SK-N-SH treated with all-trans-retinoic acid at 6 μM for 48 hours (cell line): ENCODE measurements at regions not wholly inside any gene's neighbourhood (a gene's known extent, or its start where the extent isn't known, plus 50 kb on each side); places are given as distances from the start of the nearest gene placed in this dataset.

Experiments
- ATAC-seq: fragments of 200-7000 bp; cut with Tn5 transposase; 3 replicates; pipeline ENCODE4 v1.9.1; 2020; ENCODE audit warnings: mild to moderate bottlenecking, moderate library complexity
- ARNTL ChIP-seq: fragments of 450-650 bp; formaldehyde crosslinking; IDR thresholded peaks from 2 replicates; pipeline ENCODE4 v1.5.0; 2020; ENCODE audit warnings: low read depth, mild to moderate bottlenecking, moderate library complexity, borderline replicate concordance
- BACH2 ChIP-seq: fragments of 250-450 bp; sonication (Bioruptor Pico); IDR thresholded peaks from 2 replicates; pipeline ENCODE4 v1.9.0; 2021; ENCODE audit warnings: mild to moderate bottlenecking, borderline replicate concordance
- CREB5 ChIP-seq: fragments of 250-450 bp; sonication (Bioruptor Pico); IDR thresholded peaks from 2 replicates; pipeline ENCODE4 v1.5.1; 2020; ENCODE audit warnings: low read depth, mild to moderate bottlenecking, moderate library complexity
- CSDC2 ChIP-seq: fragments of 250-450 bp; sonication (Bioruptor Pico); IDR thresholded peaks from 2 replicates; pipeline ENCODE4 v1.5.0; 2020; ENCODE audit warnings: mild to moderate bottlenecking, moderate library complexity
- CSRNP3 ChIP-seq: fragments of 250-450 bp; sonication (Bioruptor Pico); IDR thresholded peaks from 2 replicates; pipeline ENCODE4 v1.5.1; 2021; ENCODE audit warnings: mild to moderate bottlenecking, moderate library complexity
- ESRRG ChIP-seq: fragments of 250-450 bp; sonication (Bioruptor Pico); IDR thresholded peaks from 2 replicates; pipeline ENCODE4 v1.6.1; 2021; ENCODE audit warnings: mild to moderate bottlenecking
- GLIS3 ChIP-seq: fragments of 250-450 bp; sonication (Bioruptor Pico); IDR thresholded peaks from 2 replicates; pipeline ENCODE4 v1.5.0; 2020; ENCODE audit warnings: mild to moderate bottlenecking, moderate library complexity
- ISL1 ChIP-seq: fragments of 250-450 bp; sonication (Bioruptor Pico); IDR thresholded peaks from 2 replicates; pipeline ENCODE4 v2.1.2; 2022; ENCODE audit warnings: mild to moderate bottlenecking, moderate library complexity
- OSR1 ChIP-seq: fragments of 250-450 bp; sonication (Bioruptor Pico); IDR thresholded peaks from 2 replicates; pipeline ENCODE4 v1.8.0; 2022; ENCODE audit warnings: moderate library complexity, mild to moderate bottlenecking, inconsistent platforms
- PATZ1 ChIP-seq: fragments of 250-450 bp; sonication (Bioruptor Pico); IDR thresholded peaks from 2 replicates; pipeline ENCODE4 v1.8.0; 2020; ENCODE audit warnings: mild to moderate bottlenecking, moderate library complexity, borderline replicate concordance
- POU6F1 ChIP-seq: fragments of 250-450 bp; sonication (Bioruptor Pico); IDR thresholded peaks from 2 replicates; pipeline ENCODE4 v1.8.0; 2021; ENCODE audit warnings: low read depth, mild to moderate bottlenecking, moderate library complexity, borderline replicate concordance
- PPARA ChIP-seq: fragments of 250-450 bp; sonication (Bioruptor Pico); IDR thresholded peaks from 2 replicates; pipeline ENCODE4 v1.5.0; 2020; ENCODE audit warnings: mild to moderate bottlenecking, borderline replicate concordance
- RARB ChIP-seq: fragments of 250-450 bp; sonication (Bioruptor Pico); IDR thresholded peaks from 2 replicates; pipeline ENCODE4 v1.8.0; 2021; ENCODE audit warnings: mild to moderate bottlenecking, moderate library complexity
- SNAI2 ChIP-seq: fragments of 250-450 bp; sonication (Bioruptor Pico); IDR thresholded peaks from 2 replicates; pipeline ENCODE4 v1.5.0; 2020; ENCODE audit warnings: mild to moderate bottlenecking, moderate library complexity
- TCF4 ChIP-seq: fragments of 250-450 bp; sonication (Bioruptor Pico); IDR thresholded peaks from 2 replicates; pipeline ENCODE4 v1.8.0; 2021; ENCODE audit warnings: mild to moderate bottlenecking, moderate library complexity, borderline replicate concordance
- TOX ChIP-seq: fragments of 250-450 bp; sonication (Bioruptor Pico); IDR thresholded peaks from 2 replicates; pipeline ENCODE4 v1.8.0; 2021; ENCODE audit warnings: mild to moderate bottlenecking, moderate library complexity, borderline replicate concordance
- ZC3H10 ChIP-seq: fragments of 250-450 bp; sonication (Bioruptor Pico); IDR thresholded peaks from 2 replicates; pipeline ENCODE4 v1.5.1; 2021; ENCODE audit warnings: mild to moderate bottlenecking, moderate library complexity
- ZFP3 ChIP-seq: fragments of 250-450 bp; sonication (Bioruptor Pico); IDR thresholded peaks from 2 replicates; pipeline ENCODE4 v1.5.0; 2020; ENCODE audit warnings: mild to moderate bottlenecking, moderate library complexity
- ZFP30 ChIP-seq: fragments of 450-650 bp; formaldehyde crosslinking; IDR thresholded peaks from 2 replicates; pipeline ENCODE4 v1.5.0; 2022; ENCODE audit warnings: mild to moderate bottlenecking, moderate library complexity
- ZNF565 ChIP-seq: fragments of 450-650 bp; formaldehyde crosslinking; conservative IDR thresholded peaks from 2 replicates; pipeline ENCODE4 v1.5.0; 2020; ENCODE audit warnings: low read depth, mild to moderate bottlenecking, moderate library complexity
- ZNF70 ChIP-seq: fragments of 450-650 bp; formaldehyde crosslinking; IDR thresholded peaks from 2 replicates; pipeline ENCODE4 v1.5.0; 2020; ENCODE audit warnings: mild to moderate bottlenecking, moderate library complexity
- ZNF8 ChIP-seq: fragments of 450-650 bp; formaldehyde crosslinking; IDR thresholded peaks from 2 replicates; pipeline ENCODE4 v1.5.0; 2020; ENCODE audit warnings: mild to moderate bottlenecking, moderate library complexity

GRCh38 chr6:8237668-8238067 is 135.3 kb upstream of the EEF1E1 start:
- TF ChIP-seq GLIS3 (CRISPR knock-in tag) (no peak), ZC3H10 (no peak), POU6F1 (CRISPR knock-in tag) (no peak), ZNF565 (no peak), ISL1 (CRISPR knock-in tag) (no peak), OSR1 (CRISPR knock-in tag) (no peak), ZNF70 (CRISPR knock-in tag) (no peak), BACH2 (CRISPR knock-in tag) (no peak), ZFP30 (CRISPR knock-in tag) (no peak), ZFP3 (CRISPR knock-in tag) (no peak), PATZ1 (CRISPR knock-in tag) (no peak), TOX (CRISPR knock-in tag) (no peak), PPARA (no peak), CSDC2 (no peak)

GRCh38 chr6:8236956-8237355 is 134.6 kb upstream of the EEF1E1 start:
- TF ChIP-seq POU6F1 (CRISPR knock-in tag), result no peak
- no peak for TF ChIP-seq ARNTL
- TF ChIP-seq ZNF565, result no peak
- TF ChIP-seq PPARA, result no peak
- TF ChIP-seq ESRRG (CRISPR knock-in tag), result no peak
- TF ChIP-seq SNAI2, result no peak
- TF ChIP-seq CREB5, result no peak
- no peak for TF ChIP-seq ISL1 (CRISPR knock-in tag)
- TF ChIP-seq ZNF8 (CRISPR knock-in tag), result no peak
- no peak for TF ChIP-seq RARB (CRISPR knock-in tag)
- TF ChIP-seq TCF4 (CRISPR knock-in tag), result no peak
- no peak for TF ChIP-seq ZFP30 (CRISPR knock-in tag)
- TF ChIP-seq CSDC2, result no peak
- no peak for TF ChIP-seq BACH2 (CRISPR knock-in tag)
- TF ChIP-seq GLIS3 (CRISPR knock-in tag), result no peak
- TF ChIP-seq ZNF70 (CRISPR knock-in tag), result no peak
- TF ChIP-seq CSRNP3 (CRISPR knock-in tag), result no peak
- no peak for TF ChIP-seq OSR1 (CRISPR knock-in tag)
- no peak for ATAC-seq

More at GRCh38 chr6:8237668-8238067, 135.3 kb upstream of the EEF1E1 start:
- ATAC-seq, result no peak

GRCh38 chr6:8234321-8234720 is 132.0 kb upstream of the EEF1E1 start:
- ATAC-seq, result no peak
- no peak for TF ChIP-seq BACH2 (CRISPR knock-in tag)
- TF ChIP-seq TCF4 (CRISPR knock-in tag), result no peak
- TF ChIP-seq PPARA, result no peak
- TF ChIP-seq CREB5, result no peak
- no peak for TF ChIP-seq ARNTL
